SK-N-SH (cell line): ENCODE measurements at regions not wholly inside any gene's neighbourhood (a gene's known extent, or its start where the extent isn't known, plus 50 kb on each side); places are given as distances from the start of the nearest gene placed in this dataset.
A peak's percentile ranks its signal among the peaks of the same experiment; 100 is the strongest.

ENCODE experiments used
- CTCF ChIA-PET: fragments of 300-600, 350-600 bp; formaldehyde crosslinking; extraction: SDS; loops from one replicate; lab custom pipeline; 2021; lab: Yijun Ruan, JAX
- POLR2A ChIA-PET: fragments of 350-600 bp; sonication (Branson Sonifier 250); formaldehyde crosslinking; extraction: SDS; loops from one replicate; lab custom pipeline; 2020; ENCODE audit warnings: antibody characterized with exemption, inconsistent platforms; lab: Yijun Ruan, JAX
- DNase-seq: peaks from one replicate; pipeline ENCODE4 v3.0.0; 2012
- H2AFZ ChIP-seq: fragments of 200-600 bp; sonication (generic); 2 replicates; pipeline ENCODE4 v1.8.1; 2016; ENCODE audit warnings: antibody characterized with exemption, mild to moderate bottlenecking, low read depth
- H3F3A ChIP-seq: fragments of 200-600 bp; sonication (generic); replicated peaks from 2 replicates; pipeline ENCODE3; 2016; ENCODE audit warnings: antibody characterized with exemption, mild to moderate bottlenecking; ENCODE audit not compliant: insufficient read depth
- H3K27ac ChIP-seq, 2 experiments: fragments of 200-500 bp in 1 of 2; fragments of 200-600 bp in 1 of 2; sonication (Bioruptor generic) in 1 of 2; sonication (generic), shearing (Covaris generic) in 1 of 2; 2 replicates each; pipeline versions ENCODE4 v1.5.1 to v1.6.1; 2014 to 2016; ENCODE audit warnings: low read depth in 2 of 2, inconsistent platforms in 1 of 2, low read length in 1 of 2, mild to moderate bottlenecking in 1 of 2, mixed read lengths in 1 of 2
- H3K27me3 ChIP-seq: fragments of 200-600 bp; sonication (generic), shearing (Covaris generic); 2 replicates; pipeline ENCODE4 v1.6.1; 2016; ENCODE audit warnings: mixed run types; ENCODE audit not compliant: insufficient read depth
- H3K36me3 ChIP-seq, 2 experiments: fragments of 200-500 bp in 1 of 2; fragments of 200-600 bp in 1 of 2; sonication (Bioruptor generic) in 1 of 2; sonication (generic) in 1 of 2; replicated peaks in 1 of 2; 2 replicates each; pipeline versions ENCODE3 to v1.5.1; 2014 to 2016; ENCODE audit warnings: low read length in 1 of 2, mild to moderate bottlenecking in 1 of 2; ENCODE audit not compliant: insufficient read depth in 2 of 2, control insufficient read depth in 1 of 2
- H3K4me1 ChIP-seq, 2 experiments: fragments of 200-500 bp in 1 of 2; fragments of 200-600 bp in 1 of 2; sonication (Bioruptor generic) in 1 of 2; sonication (generic), shearing (Covaris generic) in 1 of 2; 2 replicates each; pipeline versions ENCODE4 v1.5.1 to v1.6.1; 2014 to 2016; ENCODE audit warnings: low read depth in 1 of 2, low read length in 1 of 2, mixed run types in 1 of 2; ENCODE audit not compliant: insufficient read depth in 2 of 2, control insufficient read depth in 1 of 2
- H3K4me2 ChIP-seq: fragments of 200-600 bp; sonication (generic), shearing (Covaris generic); 2 replicates; pipeline ENCODE4 v1.6.1; 2017; ENCODE audit warnings: mixed run types
- H3K4me3 ChIP-seq, 2 experiments: fragments of 200-500 bp in 1 of 2; fragments of 200-600 bp in 1 of 2; sonication (Bioruptor generic) in 1 of 2; sonication (generic), shearing (Covaris generic) in 1 of 2; 2 replicates each; pipeline versions ENCODE4 v1.5.1 to v1.8.1; 2014 to 2016; ENCODE audit warnings: low read depth in 2 of 2, inconsistent platforms in 1 of 2, low read length in 1 of 2, mild to moderate bottlenecking in 1 of 2, mixed read lengths in 1 of 2, moderate library complexity in 1 of 2
- H3K79me2 ChIP-seq: fragments of 200-600 bp; sonication (generic); 2 replicates; pipeline ENCODE4 v1.8.1; 2017; ENCODE audit warnings: mild to moderate bottlenecking; ENCODE audit not compliant: insufficient read depth
- H3K9ac ChIP-seq: fragments of 200-600 bp; sonication (generic); 2 replicates; pipeline ENCODE4 v1.6.1; 2017; ENCODE audit warnings: mixed run types
- H3K9me2 ChIP-seq: fragments of 200-600 bp; sonication (generic); 2 replicates; pipeline ENCODE4 v1.6.1; 2017; ENCODE audit warnings: mixed run types
- H3K9me3 ChIP-seq: fragments of 200-600 bp; sonication (generic); 2 replicates; pipeline ENCODE4 v1.6.1; 2017; ENCODE audit warnings: mixed run types, mild to moderate bottlenecking, moderate library complexity
- H4K20me1 ChIP-seq: fragments of 200-600 bp; sonication (generic); 2 replicates; pipeline ENCODE4 v1.6.1; 2017; ENCODE audit warnings: mild to moderate bottlenecking, mixed run types; ENCODE audit not compliant: insufficient read depth
- ELF1 ChIP-seq: IDR thresholded peaks from 2 replicates; pipeline ENCODE4 v1.4.0; 2012
- EP300 ChIP-seq, 2 experiments: IDR thresholded peaks; 2 replicates each; pipeline versions ENCODE4 v1.4.0 to v1.6.1; 2012; ENCODE audit warnings: borderline replicate concordance in 1 of 2, low read depth in 1 of 2, low read length in 1 of 2
- EZH2phosphoT487 ChIP-seq: fragments of 200-600 bp; sonication (generic); IDR thresholded peaks from 2 replicates; pipeline ENCODE4 v1.6.1; 2017; ENCODE audit warnings: low read depth, mixed run types, mild to moderate bottlenecking, antibody characterized with exemption, moderate library complexity, borderline replicate concordance
- FOSL2 ChIP-seq: IDR thresholded peaks from 2 replicates; pipeline ENCODE4 v1.4.0; 2012; ENCODE audit warnings: low read depth, mild to moderate bottlenecking, moderate library complexity, borderline replicate concordance
- FOXJ3 ChIP-seq: sonication (generic); formaldehyde crosslinking; IDR thresholded peaks from 2 replicates; pipeline ENCODE4 v1.5.1; 2020; ENCODE audit warnings: mild to moderate bottlenecking, missing genetic modification reagents
- FOXM1 ChIP-seq: IDR thresholded peaks from 2 replicates; pipeline ENCODE4 v1.4.0; 2012; ENCODE audit warnings: low read depth, mild to moderate bottlenecking
- GATA2 ChIP-seq: sonication (generic); formaldehyde crosslinking; IDR thresholded peaks from 2 replicates; pipeline ENCODE4 v1.5.0; 2020; ENCODE audit warnings: mild to moderate bottlenecking, missing genetic modification reagents
- MXI1 ChIP-seq: IDR thresholded peaks from 2 replicates; pipeline ENCODE4 v1.6.1; 2012; ENCODE audit warnings: mild to moderate bottlenecking, low read depth, low read length, improper control_type of control experiment
- NFIC ChIP-seq: IDR thresholded peaks from 2 replicates; pipeline ENCODE4 v1.4.0; 2012; ENCODE audit warnings: borderline replicate concordance
- RAD21 ChIP-seq: IDR thresholded peaks from 2 replicates; pipeline ENCODE4 v1.6.1; 2012; ENCODE audit warnings: mild to moderate bottlenecking, low read length
- RCOR1 ChIP-seq: fragments of 150-350 bp; IDR thresholded peaks from 2 replicates; pipeline ENCODE4 v1.6.1; 2017; ENCODE audit warnings: antibody characterized with exemption, low read length
- SIN3A ChIP-seq: IDR thresholded peaks from 2 replicates; pipeline ENCODE4 v1.6.1; 2012; ENCODE audit warnings: low read depth, mild to moderate bottlenecking, low read length, moderate library complexity, borderline replicate concordance
- SMC3 ChIP-seq: IDR thresholded peaks from 2 replicates; pipeline ENCODE4 v1.6.1; 2012; ENCODE audit warnings: low read depth, low read length, improper control_type of control experiment
- TAF1 ChIP-seq: IDR thresholded peaks from 2 replicates; pipeline ENCODE4 v1.6.1; 2012; ENCODE audit warnings: low read depth, mild to moderate bottlenecking, low read length, moderate library complexity, borderline replicate concordance
- USF1 ChIP-seq: IDR thresholded peaks from 2 replicates; pipeline ENCODE4 v1.4.0; 2012; ENCODE audit warnings: low read depth, borderline replicate concordance
- WGBS: methylation state at CpG from one replicate; pipeline ENCODE4 v1.1.6; 2017; ENCODE audit warnings: low lambda C conversion rate; 5-methylcytosine and 5-hydroxymethylcytosine counted together

GRCh38 chr6:109225946-109226345, 130.6 kb downstream of the CEP57L1 start:
- H3K36me3 ChIP-seq, result no peaks in the 10 kb centered on the region
- H3K27ac ChIP-seq, result no peak overlapping the region
- no peak overlapping the region for H3K4me2 ChIP-seq
- peaks cover 0 to 17% of the 10 kb centered on the region in 2 experiments; a peak in 2 of 4 replicates for H3K4me1 ChIP-seq
- H4K20me1 ChIP-seq, result no peaks in the 10 kb centered on the region
- WGBS, result 80% methylated on average over 6 of the region's 6 CpGs
- H3F3A ChIP-seq, result no peaks in the 10 kb centered on the region
- no peaks in the 10 kb centered on the region for H3K27me3 ChIP-seq
- H3K9me2 ChIP-seq, result no peaks in the 10 kb centered on the region
- H3K9ac ChIP-seq, result no peak overlapping the region
- CTCF ChIA-PET, result interaction anchor here (1.0 to 2.9 kb wide), 2 partner anchors 38 to 158 kb away, joined by 3 to 13 read pairs; no protein-coding TSS in a partner anchor
- no peaks in the 10 kb centered on the region for H3K79me2 ChIP-seq
- no peak for DNase-seq
- H3K4me3 ChIP-seq, result no peak overlapping the region
- TF ChIP-seq SIN3A, result no peak
- no peak for TF ChIP-seq FOSL2
- TF ChIP-seq ELF1, result no peak
- no peak for TF ChIP-seq USF1
- no peak for TF ChIP-seq RAD21
- H2AFZ ChIP-seq, result no peak overlapping the region
- H3K9me3 ChIP-seq, result no peaks in the 10 kb centered on the region
- POLR2A ChIA-PET, result no interaction called here

GRCh38 chr6:109224994-109225393, 129.7 kb downstream of the CEP57L1 start:
- Histone ChIP-seq H3K36me3 (no peaks in the 10 kb centered on the region), H3K27me3 (no peaks in the 10 kb centered on the region), H2AFZ (no peak overlapping the region), H3K9ac (no peak overlapping the region), H3K4me1 (peaks cover 0 to 19% of the 10 kb centered on the region in 2 experiments; a peak in 2 of 4 replicates), H3K9me3 (no peaks in the 10 kb centered on the region), H3K9me2 (no peaks in the 10 kb centered on the region), H3K27ac (no peak overlapping the region), H3K4me2 (no peak overlapping the region), H3K79me2 (no peaks in the 10 kb centered on the region), H4K20me1 (no peaks in the 10 kb centered on the region), H3F3A (no peaks in the 10 kb centered on the region), H3K4me3 (no peak overlapping the region)
- no peak for DNase-seq
- POLR2A ChIA-PET, result no interaction called here
- CTCF ChIA-PET, result interaction anchor here (2.9 kb wide), 1 partner anchor 37 kb away, joined by 13 read pairs; no protein-coding TSS in a partner anchor
- TF ChIP-seq SMC3, result no peak
- no peak for TF ChIP-seq RAD21
- no peak for TF ChIP-seq EZH2phosphoT487
- no peak for TF ChIP-seq FOSL2
- WGBS, result 71% methylated on average over 1 of the region's 1 CpG

GRCh38 chr6:109224107-109224875, 129.0 kb downstream of the CEP57L1 start:
- CTCF ChIA-PET, result interaction anchor here (1.4 to 2.9 kb wide), 2 partner anchors 37 to 159 kb away, joined by 5 to 13 read pairs; no protein-coding TSS in a partner anchor
- H2AFZ ChIP-seq, result no peak overlapping the region
- peak; percentile 43 for DNase-seq
- 53% methylated on average over 4 of the region's 4 CpGs for WGBS
- no peaks in the 10 kb centered on the region for H3K27me3 ChIP-seq
- peaks cover 0 to 19% of the 10 kb centered on the region in 2 experiments; a peak in 2 of 4 replicates for H3K4me1 ChIP-seq
- H3K36me3 ChIP-seq, result no peaks in the 10 kb centered on the region
- no peak overlapping the region for H3K4me3 ChIP-seq
- no peaks in the 10 kb centered on the region for H3F3A ChIP-seq
- no peaks in the 10 kb centered on the region for H4K20me1 ChIP-seq
- H3K79me2 ChIP-seq, result no peaks in the 10 kb centered on the region
- H3K9me2 ChIP-seq, result no peaks in the 10 kb centered on the region
- H3K27ac ChIP-seq, result no peak overlapping the region; a peak in 1 of 4 replicates
- H3K9me3 ChIP-seq, result no peaks in the 10 kb centered on the region
- H3K9ac ChIP-seq, result no peak overlapping the region
- POLR2A ChIA-PET, result no interaction called here
- H3K4me2 ChIP-seq, result no peak overlapping the region
- TF ChIP-seq SIN3A (no peak), NFIC (no peak), TAF1 (no peak), FOSL2 (no peak), FOXM1 (no peak), RCOR1 (peak; percentile 47; the same call in 1 of the 2 replicates), GATA2 (CRISPR knock-in tag) (peak; percentile 54), FOXJ3 (CRISPR knock-in tag) (0 out of 2 replicates have a peak, but pooled peaks have one; percentile 62), MXI1 (peak; percentile 16; the same call in 1 of the 2 replicates), RAD21 (no peak), EP300 (IDR thresholded peaks at IDR 0.05; ENCODE audit: borderline replicate concordance in 1 of 2, low read depth in 1 of 2, low read length in 1 of 2) (peak in 1 of 2 experiments; percentile 59; a peak in 1 of 4 replicates), USF1 (no peak)
